MM.1S (cell line): ENCODE measurements at regions not wholly inside any gene's neighbourhood (a gene's known extent, or its start where the extent isn't known, plus 50 kb on each side); places are given as distances from the start of the nearest gene placed in this dataset.

Experiments used
- CTCF ChIP-seq: fragments of 300-600 bp; sonication (generic); IDR thresholded peaks from 2 replicates; pipeline ENCODE4 v1.5.1; 2016; ENCODE audit warnings: antibody characterized with exemption, low read length, mixed read lengths
- EZH2 ChIP-seq: fragments of 300-600 bp; sonication (generic); optimal IDR thresholded peaks from 2 replicates; pipeline ENCODE3; 2017; ENCODE audit warnings: low read depth, mild to moderate bottlenecking, antibody characterized with exemption, low read length, mixed read lengths
- EZH2phosphoT487 ChIP-seq: fragments of 300-600 bp; sonication (generic); IDR thresholded peaks from 2 replicates; pipeline ENCODE4 v1.6.1; 2018; ENCODE audit warnings: antibody characterized with exemption, low read length

GRCh38 chr17:68711858-68712257, 110.7 kb upstream of the FAM20A start:
- TF ChIP-seq CTCF (no peak), EZH2phosphoT487 (no peak), EZH2 (no peak)
